Endothelial cell of umbilical vein (primary cell): ENCODE measurements at regions not wholly inside any gene's neighbourhood (a gene's known extent, or its start where the extent isn't known, plus 50 kb on each side); places are given as distances from the start of the nearest gene placed in this dataset.

Experiments used
- CTCF ChIP-seq, 2 donors: IDR thresholded peaks; 1 replicate in 1 of 2; 2 replicates in 1 of 2; pipeline ENCODE4 v1.5.1; 2011; ENCODE audit warnings: low read length in 2 of 2, mild to moderate bottlenecking in 2 of 2, moderate library complexity in 2 of 2, control low read depth in 1 of 2, inconsistent platforms in 1 of 2, low read depth in 1 of 2; ENCODE audit not compliant: insufficient read depth in 1 of 2; ENCODE audit errors: extremely low read depth in 1 of 2
- JUN ChIP-seq: IDR thresholded peaks from 2 replicates; pipeline ENCODE4 v1.6.1; 2011; ENCODE audit warnings: borderline replicate concordance, low read depth; ENCODE audit not compliant: insufficient read length, insufficient read depth
- MYC ChIP-seq: IDR thresholded peaks from one replicate; pipeline ENCODE4 v1.6.1; 2011; ENCODE audit warnings: mild to moderate bottlenecking, low read depth, low read length
- POLR2A ChIP-seq: IDR thresholded peaks from 2 replicates; pipeline ENCODE4 v1.6.1; 2012; ENCODE audit warnings: low read depth, mild to moderate bottlenecking, control low read depth, low read length
- POLR2AphosphoS5 ChIP-seq: IDR thresholded peaks from 2 replicates; pipeline ENCODE4 v1.6.1; 2012; ENCODE audit warnings: low read depth, mild to moderate bottlenecking, control low read depth, low read length, moderate library complexity; ENCODE audit not compliant: insufficient read depth

GRCh38 chr4:124092101-124092500, 620.4 kb downstream of the ANKRD50 start:
- TF ChIP-seq POLR2A: no peak
- no peak for TF ChIP-seq POLR2AphosphoS5
- TF ChIP-seq CTCF (IDR thresholded peaks at IDR 0.05; ENCODE audit: extremely low read depth in 1 of 2, insufficient read depth in 1 of 2, low read depth in 1 of 2, low read length in 2 of 2): no peak
- no peak for TF ChIP-seq JUN
- TF ChIP-seq MYC: no peak
